MCF 10A (cell line): ENCODE measurements at regions not wholly inside any gene's neighbourhood (a gene's known extent, or its start where the extent isn't known, plus 50 kb on each side); places are given as distances from the start of the nearest gene placed in this dataset.

Experiments used
- BruUV-seq: library from RNA; stranded (reverse); fragments of 400-500 nt; replicated peaks from 2 replicates; lab custom pipeline; 2021; lab: Mats Ljungman, UMichigan
- CTCF ChIA-PET: fragments of 300-600 bp; sonication (Branson Sonifier 250); formaldehyde crosslinking; extraction: SDS; loops from one replicate; lab custom pipeline; 2021; ENCODE audit warnings: antibody characterized with exemption, inconsistent platforms; lab: Yijun Ruan, JAX
- POLR2A ChIA-PET: fragments of 300-600, 350-650 bp; sonication (Branson Sonifier 250); formaldehyde crosslinking; extraction: SDS; loops from one replicate; lab custom pipeline; 2020; ENCODE audit warnings: antibody characterized with exemption, inconsistent platforms; lab: Yijun Ruan, JAX
- DNase-seq: peaks from one replicate; pipeline ENCODE4 v3.0.0-alpha.2; 2018; ENCODE audit not compliant: unreplicated experiment
- H3K27ac Mint-ChIP-seq: one replicate; pipeline ENCODE4 v1.8.0; 2022; ENCODE audit warnings: mild to moderate bottlenecking, low read depth, mixed read lengths; ENCODE audit not compliant: unreplicated experiment
- H3K27me3 Mint-ChIP-seq: one replicate; pipeline ENCODE4 v1.8.0; 2022; ENCODE audit warnings: mixed read lengths; ENCODE audit not compliant: insufficient read depth, unreplicated experiment
- H3K36me3 Mint-ChIP-seq: one replicate; pipeline ENCODE4 v1.8.0; 2022; ENCODE audit warnings: mild to moderate bottlenecking, moderate library complexity, mixed read lengths; ENCODE audit not compliant: insufficient read depth, unreplicated experiment
- H3K4me1 Mint-ChIP-seq: one replicate; pipeline ENCODE4 v1.8.0; 2022; ENCODE audit warnings: mixed read lengths; ENCODE audit not compliant: insufficient read depth, unreplicated experiment
- H3K4me3 Mint-ChIP-seq: one replicate; pipeline ENCODE4 v1.8.0; 2022; ENCODE audit warnings: mild to moderate bottlenecking, moderate library complexity, mixed read lengths; ENCODE audit not compliant: unreplicated experiment
- H3K9me3 Mint-ChIP-seq: one replicate; pipeline ENCODE4 v1.8.0; 2022; ENCODE audit warnings: mixed read lengths; ENCODE audit not compliant: unreplicated experiment
- CTCF ChIP-seq: fragments of 200-600 bp; IDR thresholded peaks from one replicate; pipeline ENCODE4 v1.8.0; 2022; ENCODE audit warnings: antibody characterized with exemption, mild to moderate bottlenecking; ENCODE audit not compliant: unreplicated experiment
- intact Hi-C: fragments of 100-400 bp; cut with micrococcal nuclease; formaldehyde crosslinking; loops from 2 replicates; pipeline ENCODE4 v1.14.1; 2022

DNA sequence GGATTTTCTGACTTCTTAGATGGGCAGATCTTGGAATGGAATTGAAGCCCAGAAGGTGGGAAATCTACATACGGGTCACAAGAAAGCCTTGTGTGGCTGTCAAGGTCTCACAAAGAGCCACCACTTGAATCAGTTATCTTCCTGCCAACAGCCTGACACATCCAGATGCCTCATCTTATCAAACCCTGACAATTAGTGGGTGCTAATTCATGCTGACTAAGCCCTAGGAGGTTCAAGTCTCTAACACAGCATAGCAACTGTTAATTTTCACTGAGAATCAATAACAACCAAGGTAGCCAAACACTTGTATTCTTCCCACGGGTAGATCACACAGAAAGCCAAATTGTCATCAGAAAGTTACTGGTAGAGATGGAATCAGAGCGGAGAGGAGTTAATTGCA is 222.2 kb downstream of the TMEM167A start:
- no peaks in the 10 kb centered on the region for H3K9me3 Mint-ChIP-seq
- intact Hi-C loops: no loop called here
- no peak for DNase-seq
- CTCF ChIA-PET: no interaction called here
- POLR2A ChIA-PET: no interaction called here
- no peak for TF ChIP-seq CTCF
- no peaks in the 10 kb centered on the region for H3K4me1 Mint-ChIP-seq
- no peaks in the 10 kb centered on the region for H3K27me3 Mint-ChIP-seq
- no TSS peak for BruUV-seq
- no peaks in the 10 kb centered on the region for H3K36me3 Mint-ChIP-seq
- no peak overlapping the region for H3K27ac Mint-ChIP-seq
- no peak overlapping the region for H3K4me3 Mint-ChIP-seq

- Mint-ChIP-seq H3K4me3 (no peak overlapping the region), H3K4me1 (no peaks in the 10 kb centered on the region), H3K27me3 (no peaks in the 10 kb centered on the region), H3K9me3 (no peaks in the 10 kb centered on the region), H3K36me3 (no peaks in the 10 kb centered on the region), H3K27ac (no peak overlapping the region)
- TF ChIP-seq CTCF: no peak
- BruUV-seq: no TSS peak
- ChIA-PET POLR2A (interaction anchor here (0.6 kb wide), 1 partner anchor 199 kb away, joined by 5 read pairs; no protein-coding TSS in a partner anchor), CTCF (no interaction called here)
- DNase-seq: no peak
- intact Hi-C loops: no loop called here
These were observed 225.7 kb downstream of the TMEM167A start for GRCh38 chr5:82851471-82851870.

- ChIA-PET CTCF (interaction anchor here (0.6 kb wide), 1 partner anchor 67 kb away, joined by 3 read pairs; no protein-coding TSS in a partner anchor), POLR2A (no interaction called here)
- H3K36me3 Mint-ChIP-seq: no peaks in the 10 kb centered on the region
- no peak for DNase-seq
- intact Hi-C loops: no loop called here
- no peaks in the 10 kb centered on the region for H3K9me3 Mint-ChIP-seq
- no peak overlapping the region for H3K4me3 Mint-ChIP-seq
- no TSS peak for BruUV-seq
- no peaks in the 10 kb centered on the region for H3K4me1 Mint-ChIP-seq
- TF ChIP-seq CTCF: no peak
- no peaks in the 10 kb centered on the region for H3K27me3 Mint-ChIP-seq
- H3K27ac Mint-ChIP-seq: no peak overlapping the region
These were observed 226.8 kb downstream of the TMEM167A start for GRCh38 chr5:82850393-82850792.

DNA sequence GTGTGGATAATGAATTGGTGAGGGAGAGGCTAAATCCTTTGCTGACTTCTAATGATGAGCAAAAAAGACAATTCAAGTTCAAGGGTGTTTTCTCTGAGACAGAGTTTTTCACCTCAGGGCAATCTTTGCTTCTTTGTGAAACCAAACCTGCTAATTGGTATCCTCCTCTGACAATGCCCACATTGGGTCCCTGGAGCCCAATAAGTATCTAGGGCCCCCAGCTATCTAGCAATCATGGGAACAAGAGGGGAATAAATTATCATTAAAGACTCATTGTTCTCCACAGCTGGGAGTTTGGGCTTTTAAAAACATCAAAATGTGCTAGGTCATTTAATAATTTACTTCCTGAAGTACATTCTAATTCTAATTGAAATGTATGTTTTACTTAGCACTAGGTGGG is 227.3 kb downstream of the TMEM167A start:
- no peak for TF ChIP-seq CTCF
- Mint-ChIP-seq H3K4me1 (no peaks in the 10 kb centered on the region), H3K4me3 (no peak overlapping the region), H3K9me3 (no peaks in the 10 kb centered on the region), H3K27me3 (no peaks in the 10 kb centered on the region), H3K27ac (no peak overlapping the region), H3K36me3 (no peaks in the 10 kb centered on the region)
- BruUV-seq: no TSS peak
- intact Hi-C loops: no loop called here
- POLR2A ChIA-PET: no interaction called here
- CTCF ChIA-PET: no interaction called here
- no peak for DNase-seq
